Iris pigment epithelial cell (primary cell): ENCODE measurements at regions not wholly inside any gene's neighbourhood (a gene's known extent, or its start where the extent isn't known, plus 50 kb on each side); places are given as distances from the start of the nearest gene placed in this dataset.

Experiments used
- DNase-seq: peaks from one replicate; pipeline ENCODE4 v3.0.0-alpha.2; 2011; ENCODE audit warnings: low read depth

GRCh38 chr2:128534688-128535392 is 216.2 kb upstream of the HS6ST1 start:
- no peak for DNase-seq

GRCh38 chr2:128535953-128536352 is 217.3 kb upstream of the HS6ST1 start:
- peak; percentile 87 for DNase-seq

- DNase-seq = peak; percentile 96
Measured at GRCh38 chr2:128536925-128537620, 218.4 kb upstream of the HS6ST1 start.

- no peak for DNase-seq
Measured at GRCh38 chr2:128537646-128538045, 219.0 kb upstream of the HS6ST1 start.

GRCh38 chr2:128538396-128538795 is 219.7 kb upstream of the HS6ST1 start:
- DNase-seq = no peak

GRCh38 chr2:128540670-128541069 is 222.0 kb upstream of the HS6ST1 start:
- no peak for DNase-seq

GRCh38 chr2:128541448-128541847 is 222.8 kb upstream of the HS6ST1 start:
- DNase-seq = no peak

GRCh38 chr2:128543036-128543435 is 224.4 kb upstream of the HS6ST1 start:
- DNase-seq = no peak

- no peak for DNase-seq
Measured at GRCh38 chr2:128543646-128544045, 225.0 kb upstream of the HS6ST1 start.

GRCh38 chr2:128544321-128545037 is 225.8 kb upstream of the HS6ST1 start:
- no peak for DNase-seq

GRCh38 chr2:128545085-128545484 is 226.4 kb upstream of the HS6ST1 start:
- no peak for DNase-seq

GRCh38 chr2:128545829-128546228 is 227.2 kb upstream of the HS6ST1 start:
- DNase-seq = no peak

GRCh38 chr2:128547667-128548066 is 229.0 kb upstream of the HS6ST1 start:
- no peak for DNase-seq

- DNase-seq = no peak
Measured at GRCh38 chr2:128548461-128548891, 229.8 kb upstream of the HS6ST1 start.

- no peak for DNase-seq
Measured at GRCh38 chr2:128549094-128549493, 230.4 kb upstream of the HS6ST1 start.

GRCh38 chr2:128549646-128550260 is 231.1 kb upstream of the HS6ST1 start:
- DNase-seq = no peak

GRCh38 chr2:128550389-128550788 is 231.7 kb upstream of the HS6ST1 start:
- no peak for DNase-seq

GRCh38 chr2:128550801-128551416 is 232.2 kb upstream of the HS6ST1 start:
- DNase-seq = no peak

GRCh38 chr2:128551435-128551834 is 232.8 kb upstream of the HS6ST1 start:
- no peak for DNase-seq

GRCh38 chr2:128552141-128552805 is 233.6 kb upstream of the HS6ST1 start:
- DNase-seq = no peak

GRCh38 chr2:128552806-128553551 is 234.3 kb upstream of the HS6ST1 start:
- peak; percentile 18 for DNase-seq
